GM23338 (cell line): ENCODE measurements at regions not wholly inside any gene's neighbourhood (a gene's known extent, or its start where the extent isn't known, plus 50 kb on each side); places are given as distances from the start of the nearest gene placed in this dataset.

Experiments used
- ATAC-seq: fragments of 200-7000 bp; cut with Tn5 transposase; 3 replicates; pipeline ENCODE4 v1.9.1; 2020
- DNase-seq: peaks from one replicate; pipeline ENCODE4 v3.0.0-alpha.2; 2015; ENCODE audit warnings: low spot score
- H2AFZ ChIP-seq: fragments of 200-600 bp; sonication (generic); 2 replicates; pipeline ENCODE4 v1.8.0; 2016; ENCODE audit warnings: antibody characterized with exemption, mild to moderate bottlenecking, moderate library complexity
- H3F3A ChIP-seq: fragments of 200-600 bp; sonication (generic); replicated peaks from 2 replicates; pipeline ENCODE4 v1.8.0; 2017; ENCODE audit warnings: antibody characterized with exemption, mixed run types, low read depth
- H3K27ac ChIP-seq: fragments of 200-600 bp; sonication (generic); 2 replicates; pipeline ENCODE4 v1.6.1; 2016; ENCODE audit warnings: low read depth
- H3K27me3 ChIP-seq: fragments of 200-600 bp; sonication (generic); 2 replicates; pipeline ENCODE4 v1.8.0; 2016; ENCODE audit warnings: mild to moderate bottlenecking, mixed run types, moderate library complexity; ENCODE audit not compliant: insufficient read depth
- H3K36me3 ChIP-seq: fragments of 200-600 bp; sonication (generic); 2 replicates; pipeline ENCODE4 v1.8.0; 2016; ENCODE audit warnings: mild to moderate bottlenecking; ENCODE audit not compliant: insufficient read depth
- H3K4me1 ChIP-seq: fragments of 200-600 bp; sonication (generic); 2 replicates; pipeline ENCODE4 v1.8.0; 2016; ENCODE audit warnings: mild to moderate bottlenecking, moderate library complexity; ENCODE audit not compliant: insufficient read depth
- H3K4me2 ChIP-seq: fragments of 200-600 bp; sonication (generic); 2 replicates; pipeline ENCODE4 v1.7.1; 2017; ENCODE audit warnings: mixed run types
- H3K4me3 ChIP-seq: fragments of 200-600 bp; sonication (generic); 2 replicates; pipeline ENCODE4 v1.6.1; 2016; ENCODE audit warnings: mixed run types
- H3K79me2 ChIP-seq: fragments of 200-600 bp; sonication (generic); replicated peaks from 2 replicates; pipeline ENCODE4 v1.8.0; 2017; ENCODE audit warnings: mild to moderate bottlenecking; ENCODE audit not compliant: insufficient read depth
- H3K9me2 ChIP-seq: fragments of 200-600 bp; sonication (generic); 2 replicates; pipeline ENCODE4 v1.8.0; 2017; ENCODE audit not compliant: insufficient read depth
- H4K20me1 ChIP-seq: fragments of 200-600 bp; sonication (generic); replicated peaks from 2 replicates; pipeline ENCODE4 v1.8.0; 2017; ENCODE audit warnings: mild to moderate bottlenecking; ENCODE audit not compliant: insufficient read depth
- H3K27ac Mint-ChIP-seq: 2 replicates; pipeline ENCODE4 v1.8.0; 2020; ENCODE audit warnings: inconsistent platforms, mild to moderate bottlenecking, moderate library complexity, mixed read lengths
- H3K27me3 Mint-ChIP-seq: 3 replicates; pipeline ENCODE4 v1.8.0; 2022; ENCODE audit warnings: low read depth, mild to moderate bottlenecking, moderate library complexity, mixed read lengths, inconsistent platforms; ENCODE audit not compliant: insufficient read depth, poor library complexity
- H3K36me3 Mint-ChIP-seq: 3 replicates; pipeline ENCODE4 v1.8.0; 2021; ENCODE audit warnings: low read depth, mild to moderate bottlenecking, inconsistent platforms, moderate library complexity, mixed read lengths
- H3K4me1 Mint-ChIP-seq: 3 replicates; pipeline ENCODE4 v1.8.0; 2020; ENCODE audit warnings: mild to moderate bottlenecking, inconsistent platforms, mixed read lengths
- H3K4me3 Mint-ChIP-seq: 3 replicates; pipeline ENCODE4 v1.8.0; 2021; ENCODE audit warnings: moderate library complexity, mild to moderate bottlenecking, inconsistent platforms, mixed read lengths
- H3K9me3 Mint-ChIP-seq: 3 replicates; pipeline ENCODE4 v1.8.0; 2020; ENCODE audit warnings: moderate library complexity, mild to moderate bottlenecking, inconsistent platforms, mixed read lengths
- CREB1 ChIP-seq: fragments of 250-450 bp; sonication (Bioruptor Pico); IDR thresholded peaks from 2 replicates; pipeline ENCODE4 v1.5.0; 2020; ENCODE audit warnings: low read depth, mild to moderate bottlenecking, moderate library complexity
- CTCF ChIP-seq, 2 experiments: fragments of 200-600 bp in 1 of 2; sonication (generic) in 1 of 2; conservative IDR thresholded peaks; 2 replicates each; pipeline versions ENCODE4 v1.5.1 to v1.6.1; 2016 to 2017; ENCODE audit warnings: antibody characterized with exemption in 2 of 2, low read depth in 2 of 2, mild to moderate bottlenecking in 2 of 2, moderate library complexity in 1 of 2
- EZH2 ChIP-seq: fragments of 200-600 bp; sonication (generic); IDR thresholded peaks from one replicate; pipeline ENCODE4 v1.8.0; 2017; ENCODE audit warnings: antibody characterized with exemption, mild to moderate bottlenecking, low read depth; ENCODE audit not compliant: unreplicated experiment
- EZH2phosphoT487 ChIP-seq: fragments of 200-600 bp; sonication (generic); IDR thresholded peaks from one replicate; pipeline ENCODE4 v1.8.1; 2018; ENCODE audit warnings: antibody characterized with exemption; ENCODE audit not compliant: unreplicated experiment
- JUNB ChIP-seq: IDR thresholded peaks from one replicate; pipeline ENCODE4 v1.6.1; 2016; ENCODE audit warnings: antibody characterized with exemption; ENCODE audit not compliant: unreplicated experiment
- NANOG ChIP-seq: IDR thresholded peaks from 2 replicates; pipeline ENCODE4 v1.6.1; 2016; ENCODE audit warnings: antibody characterized with exemption, borderline replicate concordance
- STAT1 ChIP-seq: IDR thresholded peaks from one replicate; pipeline ENCODE4 v1.6.1; 2016; ENCODE audit warnings: antibody characterized with exemption; ENCODE audit not compliant: unreplicated experiment
- ZNF114 ChIP-seq: fragments of 250-450 bp; sonication (Bioruptor Pico); IDR thresholded peaks from 2 replicates; pipeline ENCODE4 v1.5.0; 2020; ENCODE audit warnings: mild to moderate bottlenecking, moderate library complexity
- ZNF331 ChIP-seq: fragments of 250-450 bp; sonication (Bioruptor Pico); IDR thresholded peaks from 2 replicates; pipeline ENCODE4 v1.5.0; 2020; ENCODE audit warnings: low read depth, mild to moderate bottlenecking, moderate library complexity
- ZNF462 ChIP-seq: fragments of 250-450 bp; sonication (Bioruptor Pico); IDR thresholded peaks from 2 replicates; pipeline ENCODE4 v1.5.0; 2020; ENCODE audit warnings: mild to moderate bottlenecking, moderate library complexity

GRCh38 chr18:55781481-55781957, 193.5 kb upstream of the TCF4 start:
- Histone ChIP-seq H3K27ac (0 out of 2 replicates have a peak overlapping the region, but pooled peaks have one; percentile 8), H2AFZ (peak overlapping the region; percentile 0; the same call in 1 of the 2 replicates), H3K4me2 (peak overlapping the region; percentile 79), H3K4me1 (peaks cover 27% of the 10 kb centered on the region), H3F3A (no peaks in the 10 kb centered on the region), H3K36me3 (no peaks in the 10 kb centered on the region), H3K4me3 (peak overlapping the region; percentile 64), H3K27me3 (peaks cover 22% of the 10 kb centered on the region), H3K9me2 (0 out of 2 replicates have a peak, but pooled peaks cover 7% of the 10 kb centered on the region), H4K20me1 (no peaks in the 10 kb centered on the region), H3K79me2 (no peaks in the 10 kb centered on the region)
- Mint-ChIP-seq H3K36me3 (no peaks in the 10 kb centered on the region), H3K4me3 (peak overlapping the region; percentile 70), H3K4me1 (peaks cover 43% of the 10 kb centered on the region), H3K27ac (peak overlapping the region; percentile 83), H3K9me3 (no peaks in the 10 kb centered on the region), H3K27me3 (peaks cover 7% of the 10 kb centered on the region)
- TF ChIP-seq CREB1 (CRISPR knock-in tag) (no peak; the same call in 1 of the 2 replicates), CTCF (conservative IDR thresholded peaks at IDR 0.05; ENCODE audit: low read depth in 2 of 2) (peak; percentile 89 to 90)
- ATAC-seq (peak; percentile 61), DNase-seq (peak; percentile 83)

DNA sequence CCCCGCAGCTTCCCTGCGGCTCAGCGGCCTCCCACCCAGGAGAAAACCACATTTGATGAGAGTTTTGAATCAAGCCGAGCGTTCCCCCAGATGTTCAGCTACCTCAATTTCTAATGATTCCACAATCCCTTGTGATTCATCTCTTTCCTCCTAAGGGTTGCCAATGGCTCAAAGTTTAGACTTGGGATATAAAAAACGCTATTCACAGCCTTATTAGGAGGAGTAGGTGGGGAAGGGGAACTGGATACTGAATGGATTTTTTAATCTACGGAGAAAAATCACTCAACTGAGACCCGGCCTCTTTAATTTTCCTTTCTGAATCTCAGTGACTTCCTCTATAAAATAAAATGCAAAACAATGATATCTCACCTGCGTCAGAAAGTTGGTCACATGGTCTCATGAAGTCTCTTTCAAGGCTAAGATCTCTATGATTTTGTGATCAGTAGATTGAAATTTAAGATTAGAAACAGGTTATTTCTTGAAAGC, 192.6 kb upstream of the TCF4 start:
- Mint-ChIP-seq H3K27me3 (peaks cover 7% of the 10 kb centered on the region), H3K27ac (peak overlapping the region; percentile 83; the same call in 1 of the 2 replicates), H3K36me3 (no peaks in the 10 kb centered on the region), H3K4me3 (peak overlapping the region; percentile 70), H3K9me3 (no peaks in the 10 kb centered on the region), H3K4me1 (peaks cover 43% of the 10 kb centered on the region)
- Histone ChIP-seq H3F3A (no peaks in the 10 kb centered on the region), H3K27ac (no peak overlapping the region), H3K4me2 (peak overlapping the region; percentile 79), H2AFZ (peak overlapping the region; percentile 69), H3K36me3 (no peaks in the 10 kb centered on the region), H3K79me2 (no peaks in the 10 kb centered on the region), H4K20me1 (no peaks in the 10 kb centered on the region), H3K9me2 (no peaks in the 10 kb centered on the region), H3K4me3 (peak overlapping the region; percentile 64), H3K4me1 (peaks cover 27% of the 10 kb centered on the region), H3K27me3 (peaks cover 22% of the 10 kb centered on the region)
- no peak for ATAC-seq
- DNase-seq: no peak
- TF ChIP-seq CREB1 (CRISPR knock-in tag): no peak
- TF ChIP-seq STAT1: no peak
- TF ChIP-seq ZNF462 (CRISPR knock-in tag): no peak
- TF ChIP-seq ZNF331 (CRISPR knock-in tag): no peak
- no peak for TF ChIP-seq EZH2
- no peak for TF ChIP-seq CTCF (conservative IDR thresholded peaks at IDR 0.05; ENCODE audit: low read depth in 2 of 2)
- TF ChIP-seq JUNB: no peak
- no peak for TF ChIP-seq EZH2phosphoT487
- TF ChIP-seq ZNF114: no peak
- TF ChIP-seq NANOG: no peak
